ENCODE measurements at regions not wholly inside any gene's neighbourhood (a gene's known extent, or its start where the extent isn't known, plus 50 kb on each side); places are given as distances from the start of the nearest gene placed in this dataset.

- ChIA-PET CTCF (interaction anchor here (0.6 kb wide), 1 partner anchor 869 kb away, joined by 3 read pairs; no protein-coding TSS in a partner anchor), POLR2A (no interaction called here)
- H3K9me3 ChIP-seq (ENCODE audit: control insufficient read depth, insufficient read depth, low read depth, low read length), result no peaks in the 10 kb centered on the region
Observed at GRCh38 chr4:12579172-12579571, 905.0 kb downstream of the RAB28 start.

DNA sequence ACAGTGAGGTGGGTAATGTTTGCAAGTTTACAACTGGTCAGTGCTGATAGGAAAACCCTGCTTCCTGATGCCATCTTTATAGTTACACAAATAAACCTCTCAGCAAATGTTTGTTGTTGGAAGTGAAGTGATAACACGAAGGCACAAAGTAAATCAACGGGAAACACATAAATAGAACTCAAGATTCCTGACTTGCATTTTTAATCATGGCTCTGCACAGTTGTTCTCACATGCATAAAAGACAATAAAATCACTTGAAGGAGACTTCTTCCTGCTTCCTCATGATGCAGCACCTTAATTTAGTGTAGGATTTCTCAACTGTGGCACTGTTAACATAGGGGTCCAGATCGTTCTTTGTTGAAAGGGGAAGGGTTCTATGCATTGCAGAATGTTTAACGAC is 907.7 kb downstream of the RAB28 start:
- CTCF ChIA-PET, result no interaction called here
- Histone ChIP-seq H3K4me3 (ENCODE audit: low read depth, low read length) (no peak overlapping the region), H3K36me3 (ENCODE audit: control insufficient read depth in 2 of 2, insufficient read depth in 1 of 2, low read length in 2 of 2) (no peaks in the 10 kb centered on the region), H3K4me1 (ENCODE audit: control insufficient read depth, insufficient read depth, low read length) (no peaks in the 10 kb centered on the region), H3K27ac (ENCODE audit: extremely low read depth, low read depth, low read length) (no peak overlapping the region), H3K9me3 (ENCODE audit: control insufficient read depth, insufficient read depth, low read depth, low read length) (no peaks in the 10 kb centered on the region)
- POLR2A ChIA-PET, result no interaction called here
- TF ChIP-seq OVOL3 (tag by site-specific recombination; IDR thresholded peaks at IDR 0.05), result no peak
- TF ChIP-seq ZNF654 (tag by site-specific recombination; IDR thresholded peaks at IDR 0.05; ENCODE audit: low read depth), result no peak
- no peak for TF ChIP-seq ZSCAN4 (tag by site-specific recombination; IDR thresholded peaks at IDR 0.05)
- TF ChIP-seq GLI4 (tag by site-specific recombination; IDR thresholded peaks at IDR 0.05), result no peak
- TF ChIP-seq ZNF629 (tag by site-specific recombination; IDR thresholded peaks at IDR 0.05), result no peak
- TF ChIP-seq ZNF529 (tag by site-specific recombination; IDR thresholded peaks at IDR 0.05; ENCODE audit: insufficient replicate concordance), result no peak
- no peak for TF ChIP-seq ZNF664 (tag by site-specific recombination; IDR thresholded peaks at IDR 0.05)
- no peak for TF ChIP-seq ZNF311 (tag by site-specific recombination; IDR thresholded peaks at IDR 0.05; ENCODE audit: borderline replicate concordance)
- no peak for TF ChIP-seq YY1 (tag by site-specific recombination; IDR thresholded peaks at IDR 0.05)
- no peak for TF ChIP-seq ZNF274 (IDR thresholded peaks at IDR 0.05; ENCODE audit: low read length)
- no peak for TF ChIP-seq ZNF274 (tag by site-specific recombination; IDR thresholded peaks at IDR 0.05; ENCODE audit: borderline replicate concordance)
- TF ChIP-seq ZNF239 (tag by site-specific recombination; IDR thresholded peaks at IDR 0.05), result no peak

More at GRCh38 chr4:12579172-12579571, 905.0 kb downstream of the RAB28 start:
- Histone ChIP-seq H3K36me3 (ENCODE audit: control insufficient read depth in 2 of 2, insufficient read depth in 1 of 2, low read length in 2 of 2) (no peaks in the 10 kb centered on the region), H3K4me1 (ENCODE audit: control insufficient read depth, insufficient read depth, low read length) (no peaks in the 10 kb centered on the region), H3K27ac (ENCODE audit: extremely low read depth, low read depth, low read length) (no peak overlapping the region), H3K4me3 (ENCODE audit: low read depth, low read length) (no peak overlapping the region)
- TF ChIP-seq, protein P1, sequence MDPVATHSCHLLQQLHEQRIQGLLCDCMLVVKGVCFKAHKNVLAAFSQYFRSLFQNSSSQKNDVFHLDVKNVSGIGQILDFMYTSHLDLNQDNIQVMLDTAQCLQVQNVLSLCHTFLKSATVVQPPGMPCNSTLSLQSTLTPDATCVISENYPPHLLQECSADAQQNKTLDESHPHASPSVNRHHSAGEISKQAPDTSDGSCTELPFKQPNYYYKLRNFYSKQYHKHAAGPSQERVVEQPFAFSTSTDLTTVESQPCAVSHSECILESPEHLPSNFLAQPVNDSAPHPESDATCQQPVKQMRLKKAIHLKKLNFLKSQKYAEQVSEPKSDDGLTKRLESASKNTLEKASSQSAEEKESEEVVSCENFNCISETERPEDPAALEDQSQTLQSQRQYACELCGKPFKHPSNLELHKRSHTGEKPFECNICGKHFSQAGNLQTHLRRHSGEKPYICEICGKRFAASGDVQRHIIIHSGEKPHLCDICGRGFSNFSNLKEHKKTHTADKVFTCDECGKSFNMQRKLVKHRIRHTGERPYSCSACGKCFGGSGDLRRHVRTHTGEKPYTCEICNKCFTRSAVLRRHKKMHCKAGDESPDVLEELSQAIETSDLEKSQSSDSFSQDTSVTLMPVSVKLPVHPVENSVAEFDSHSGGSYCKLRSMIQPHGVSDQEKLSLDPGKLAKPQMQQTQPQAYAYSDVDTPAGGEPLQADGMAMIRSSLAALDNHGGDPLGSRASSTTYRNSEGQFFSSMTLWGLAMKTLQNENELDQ (tag by site-specific recombination; IDR thresholded peaks at IDR 0.05; ENCODE audit: low read depth), result no peak
- TF ChIP-seq, protein P2, sequence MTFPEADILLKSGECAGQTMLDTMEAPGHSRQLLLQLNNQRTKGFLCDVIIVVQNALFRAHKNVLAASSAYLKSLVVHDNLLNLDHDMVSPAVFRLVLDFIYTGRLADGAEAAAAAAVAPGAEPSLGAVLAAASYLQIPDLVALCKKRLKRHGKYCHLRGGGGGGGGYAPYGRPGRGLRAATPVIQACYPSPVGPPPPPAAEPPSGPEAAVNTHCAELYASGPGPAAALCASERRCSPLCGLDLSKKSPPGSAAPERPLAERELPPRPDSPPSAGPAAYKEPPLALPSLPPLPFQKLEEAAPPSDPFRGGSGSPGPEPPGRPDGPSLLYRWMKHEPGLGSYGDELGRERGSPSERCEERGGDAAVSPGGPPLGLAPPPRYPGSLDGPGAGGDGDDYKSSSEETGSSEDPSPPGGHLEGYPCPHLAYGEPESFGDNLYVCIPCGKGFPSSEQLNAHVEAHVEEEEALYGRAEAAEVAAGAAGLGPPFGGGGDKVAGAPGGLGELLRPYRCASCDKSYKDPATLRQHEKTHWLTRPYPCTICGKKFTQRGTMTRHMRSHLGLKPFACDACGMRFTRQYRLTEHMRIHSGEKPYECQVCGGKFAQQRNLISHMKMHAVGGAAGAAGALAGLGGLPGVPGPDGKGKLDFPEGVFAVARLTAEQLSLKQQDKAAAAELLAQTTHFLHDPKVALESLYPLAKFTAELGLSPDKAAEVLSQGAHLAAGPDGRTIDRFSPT (tag by site-specific recombination; IDR thresholded peaks at IDR 0.05), result no peak
- no peak for TF ChIP-seq ZNF529 (tag by site-specific recombination; IDR thresholded peaks at IDR 0.05; ENCODE audit: insufficient replicate concordance)
- TF ChIP-seq ZNF530 (tag by site-specific recombination; IDR thresholded peaks at IDR 0.05; ENCODE audit: low read depth), result no peak
- TF ChIP-seq ZSCAN30 (tag by site-specific recombination; IDR thresholded peaks at IDR 0.05), result no peak
- TF ChIP-seq ZNF223 (tag by site-specific recombination; IDR thresholded peaks at IDR 0.05), result no peak
- no peak for TF ChIP-seq ZNF785 (tag by site-specific recombination; IDR thresholded peaks at IDR 0.05)
- TF ChIP-seq ZNF112 (tag by site-specific recombination; IDR thresholded peaks at IDR 0.05), result no peak
- no peak for TF ChIP-seq TRIM28 (IDR thresholded peaks at IDR 0.05; ENCODE audit: borderline replicate concordance, low read length)
- TF ChIP-seq ZXDB (tag by site-specific recombination; IDR thresholded peaks at IDR 0.05), result no peak
- TF ChIP-seq ZBTB48 (tag by site-specific recombination; IDR thresholded peaks at IDR 0.05), result no peak
- no peak for TF ChIP-seq KLF10 (tag by site-specific recombination; IDR thresholded peaks at IDR 0.05)
- no peak for TF ChIP-seq ZNF266 (tag by site-specific recombination; IDR thresholded peaks at IDR 0.05; ENCODE audit: low read depth)
- TF ChIP-seq, protein P3, sequence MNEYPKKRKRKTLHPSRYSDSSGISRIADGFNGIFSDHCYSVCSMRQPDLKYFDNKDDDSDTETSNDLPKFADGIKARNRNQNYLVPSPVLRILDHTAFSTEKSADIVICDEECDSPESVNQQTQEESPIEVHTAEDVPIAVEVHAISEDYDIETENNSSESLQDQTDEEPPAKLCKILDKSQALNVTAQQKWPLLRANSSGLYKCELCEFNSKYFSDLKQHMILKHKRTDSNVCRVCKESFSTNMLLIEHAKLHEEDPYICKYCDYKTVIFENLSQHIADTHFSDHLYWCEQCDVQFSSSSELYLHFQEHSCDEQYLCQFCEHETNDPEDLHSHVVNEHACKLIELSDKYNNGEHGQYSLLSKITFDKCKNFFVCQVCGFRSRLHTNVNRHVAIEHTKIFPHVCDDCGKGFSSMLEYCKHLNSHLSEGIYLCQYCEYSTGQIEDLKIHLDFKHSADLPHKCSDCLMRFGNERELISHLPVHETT (tag by site-specific recombination; IDR thresholded peaks at IDR 0.05), result no peak
- no peak for TF ChIP-seq ZNF544 (tag by site-specific recombination; IDR thresholded peaks at IDR 0.05)
- no peak for TF ChIP-seq ZNF221 (tag by site-specific recombination; IDR thresholded peaks at IDR 0.05; ENCODE audit: borderline replicate concordance)
- no peak for TF ChIP-seq ZNF19 (tag by site-specific recombination; IDR thresholded peaks at IDR 0.05; ENCODE audit: low read depth)
- TF ChIP-seq ZNF157 (tag by site-specific recombination; IDR thresholded peaks at IDR 0.05), result no peak
- TF ChIP-seq, protein P4, sequence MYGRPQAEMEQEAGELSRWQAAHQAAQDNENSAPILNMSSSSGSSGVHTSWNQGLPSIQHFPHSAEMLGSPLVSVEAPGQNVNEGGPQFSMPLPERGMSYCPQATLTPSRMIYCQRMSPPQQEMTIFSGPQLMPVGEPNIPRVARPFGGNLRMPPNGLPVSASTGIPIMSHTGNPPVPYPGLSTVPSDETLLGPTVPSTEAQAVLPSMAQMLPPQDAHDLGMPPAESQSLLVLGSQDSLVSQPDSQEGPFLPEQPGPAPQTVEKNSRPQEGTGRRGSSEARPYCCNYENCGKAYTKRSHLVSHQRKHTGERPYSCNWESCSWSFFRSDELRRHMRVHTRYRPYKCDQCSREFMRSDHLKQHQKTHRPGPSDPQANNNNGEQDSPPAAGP (tag by site-specific recombination; IDR thresholded peaks at IDR 0.05), result no peak
- no peak for TF ChIP-seq ZFHX2 (tag by site-specific recombination; conservative IDR thresholded peaks at IDR 0.05)
